ENCODE measurements at regions not wholly inside any gene's neighbourhood (a gene's known extent, or its start where the extent isn't known, plus 50 kb on each side); places are given as distances from the start of the nearest gene placed in this dataset.
A peak's percentile ranks its signal among the peaks of the same experiment; 100 is the strongest.

- no peak overlapping the region for H3K27ac ChIP-seq
- no peak for TF ChIP-seq CTCF (conservative IDR thresholded peaks at IDR 0.05)
These were observed 145.3 kb upstream of the NCAM2 start for GRCh38 chr21:20852866-20853265.

GRCh38 chr21:20856926-20857325 lies 141.3 kb upstream of the NCAM2 start:
- no peak for TF ChIP-seq CTCF (conservative IDR thresholded peaks at IDR 0.05)
- H3K27ac ChIP-seq = peak overlapping the region; percentile 82

GRCh38 chr21:20874202-20874601 lies 124.0 kb upstream of the NCAM2 start:
- no peak for TF ChIP-seq CTCF (conservative IDR thresholded peaks at IDR 0.05)
- no peak overlapping the region for H3K27ac ChIP-seq

- H3K27ac ChIP-seq = no peak overlapping the region
- TF ChIP-seq CTCF (conservative IDR thresholded peaks at IDR 0.05) = peak; percentile 97
These were observed 122.5 kb upstream of the NCAM2 start for GRCh38 chr21:20875742-20876141.

- no peak for TF ChIP-seq CTCF (conservative IDR thresholded peaks at IDR 0.05)
- no peak overlapping the region for H3K27ac ChIP-seq
These were observed 120.2 kb upstream of the NCAM2 start for GRCh38 chr21:20877976-20878375.

GRCh38 chr21:20882462-20883407 lies 115.5 kb upstream of the NCAM2 start:
- H3K27ac ChIP-seq = no peak overlapping the region
- TF ChIP-seq CTCF (conservative IDR thresholded peaks at IDR 0.05) = peak; percentile 97

- TF ChIP-seq CTCF (conservative IDR thresholded peaks at IDR 0.05) = no peak
These were observed 114.8 kb upstream of the NCAM2 start for GRCh38 chr21:20883408-20883800.

More at GRCh38 chr21:20883408-20883800, 114.8 kb upstream of the NCAM2 start:
- H3K27ac ChIP-seq = no peak overlapping the region

Data from VCaP (cell line).